HG02642 (cell line): ENCODE measurements at regions not wholly inside any gene's neighbourhood (a gene's known extent, or its start where the extent isn't known, plus 50 kb on each side); places are given as distances from the start of the nearest gene placed in this dataset.

Source experiments
- ATAC-seq: cut with Tn5 transposase; IDR thresholded peaks from one replicate; pipeline ENCODE4 v1.9.1; 2021; ENCODE audit warnings: mild to moderate bottlenecking; ENCODE audit not compliant: unreplicated experiment, poor library complexity

DNA sequence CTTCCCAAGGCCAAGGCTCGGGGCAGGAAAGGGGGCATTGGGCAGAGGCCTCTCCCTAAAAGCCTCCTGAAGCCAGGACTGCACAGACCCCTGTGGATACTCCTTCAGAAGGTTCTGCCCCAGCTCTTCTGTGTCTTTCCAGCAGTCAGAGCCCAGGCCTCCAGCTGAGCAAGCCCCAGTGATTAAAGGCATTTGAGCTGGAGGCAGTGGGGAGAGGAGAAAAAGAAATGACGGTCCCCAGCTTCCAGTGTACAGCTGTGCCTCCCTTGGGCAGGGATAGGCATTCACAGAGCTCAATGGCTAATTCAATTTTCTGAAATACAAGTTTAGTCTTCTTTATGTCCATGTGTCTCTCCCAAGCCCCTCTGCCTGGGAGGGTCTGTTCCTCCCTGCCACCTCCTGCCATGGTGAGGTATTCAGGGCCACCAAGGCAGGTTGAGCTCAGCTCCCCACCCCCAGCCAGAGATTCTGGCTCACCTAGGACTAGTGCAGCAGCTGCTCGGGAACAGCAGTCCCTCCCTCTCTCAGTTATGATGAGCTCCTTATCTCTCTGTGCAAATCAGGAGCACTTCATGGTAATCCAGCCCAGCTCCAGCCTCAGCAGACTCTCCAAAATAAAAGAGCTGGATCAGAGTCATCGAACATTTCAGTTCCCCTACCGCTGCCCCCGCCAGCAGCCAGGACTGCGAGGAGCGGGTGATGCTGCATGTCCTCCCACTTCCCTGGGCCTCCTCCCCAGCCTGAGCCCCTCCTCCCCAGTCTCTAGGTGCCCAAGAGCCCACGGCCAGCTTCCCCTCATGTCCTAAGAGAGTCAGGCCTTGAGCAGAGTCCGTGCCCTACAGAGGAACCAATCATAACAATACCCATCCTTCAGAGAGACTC is 208.4 kb upstream of the ZC3H12A start:
- ATAC-seq: no peak

DNA sequence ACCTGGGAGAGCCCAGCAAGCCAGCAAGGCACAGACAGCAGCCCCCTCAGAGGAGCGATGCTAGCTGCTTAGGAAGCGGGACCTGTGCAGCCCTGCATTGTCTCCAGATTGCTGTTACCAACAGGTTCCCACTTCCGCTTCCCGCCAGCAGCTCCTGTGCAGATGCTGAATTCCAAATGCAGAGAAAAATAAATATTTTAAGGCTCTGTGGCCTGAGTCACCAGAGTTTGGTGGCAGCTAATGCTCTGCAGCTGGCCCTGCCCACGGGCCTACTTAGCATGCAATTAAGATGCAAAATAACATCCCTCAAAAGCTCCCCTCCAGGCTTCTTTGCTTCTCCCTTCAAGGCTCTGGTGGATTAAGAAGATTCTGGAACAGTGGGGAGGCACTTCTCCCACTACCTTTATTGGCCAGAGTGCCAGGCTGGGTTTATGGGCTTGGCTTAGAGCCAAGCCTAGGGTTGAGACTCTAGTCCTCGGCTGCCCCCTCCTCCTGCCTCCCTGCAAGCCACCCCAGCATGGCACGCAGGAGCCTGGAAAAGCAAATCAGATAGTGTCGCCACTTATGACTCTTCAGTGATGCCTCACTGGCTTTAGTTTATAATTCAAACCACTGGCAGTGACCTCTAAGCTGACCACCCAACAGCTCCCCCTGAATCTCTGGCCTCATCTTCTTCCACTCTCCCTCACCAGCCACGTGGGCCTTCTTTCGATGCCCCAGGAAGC is 207.1 kb upstream of the ZC3H12A start:
- ATAC-seq: no peak

DNA sequence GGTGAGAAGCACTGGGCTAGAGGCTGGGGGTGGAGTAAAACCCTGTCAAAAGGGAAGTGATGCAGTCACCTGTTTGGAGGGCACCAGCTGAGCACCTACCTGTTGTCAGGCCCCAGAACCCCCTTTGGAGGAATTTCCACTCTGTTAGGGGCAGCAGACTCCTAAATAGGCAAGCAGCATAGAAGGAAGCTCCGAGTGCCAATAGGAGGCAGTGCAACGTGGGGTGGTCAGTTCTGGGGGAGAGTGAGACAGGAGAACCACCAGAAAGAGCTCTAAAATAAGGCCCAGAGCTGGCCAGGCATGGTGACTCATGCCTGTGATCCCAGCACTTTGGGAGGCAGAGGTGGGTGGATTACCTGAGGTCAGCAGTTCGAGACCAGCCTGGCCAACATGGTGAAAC is 203.7 kb upstream of the ZC3H12A start:
- no peak for ATAC-seq

DNA sequence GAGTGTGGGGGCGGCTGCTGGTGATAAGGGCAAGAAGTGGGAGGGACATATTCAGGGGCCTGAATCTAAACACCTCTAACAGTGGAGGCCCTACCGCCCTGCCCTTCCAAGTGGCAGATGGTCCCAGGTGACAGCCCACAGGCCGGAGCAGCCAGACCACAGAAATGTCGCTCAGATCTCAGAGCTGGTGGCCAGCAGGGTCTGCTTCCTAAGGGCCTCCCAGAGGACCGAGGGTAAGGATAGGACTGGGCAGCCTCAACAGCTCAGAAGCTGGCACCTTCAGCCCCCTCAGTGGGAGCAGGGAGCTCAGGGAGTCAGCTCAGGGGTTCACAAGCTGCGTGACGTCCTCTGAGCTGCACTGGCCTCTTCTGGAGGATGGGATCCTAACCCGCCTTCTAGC is 201.8 kb upstream of the ZC3H12A start:
- ATAC-seq: no peak

DNA sequence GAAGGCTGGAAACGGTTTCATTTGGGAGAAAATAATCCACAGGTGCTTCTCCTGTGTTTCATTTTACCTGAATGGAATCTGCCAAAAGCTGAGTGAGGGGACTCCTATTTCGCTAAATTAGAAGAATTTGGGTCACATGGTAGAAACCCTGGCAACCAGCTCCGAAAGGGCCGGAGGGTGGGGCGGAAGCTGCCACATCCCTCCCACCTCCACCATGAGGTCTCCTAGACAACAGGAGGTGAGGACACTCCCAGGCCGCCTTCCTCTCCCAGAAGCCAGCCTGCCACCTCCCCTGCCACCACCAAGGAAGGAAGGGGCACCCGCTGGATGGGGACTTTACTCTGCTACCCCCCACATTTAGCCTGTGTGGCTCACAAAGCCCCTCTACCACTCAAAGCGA is 199.9 kb upstream of the ZC3H12A start:
- ATAC-seq: no peak

DNA sequence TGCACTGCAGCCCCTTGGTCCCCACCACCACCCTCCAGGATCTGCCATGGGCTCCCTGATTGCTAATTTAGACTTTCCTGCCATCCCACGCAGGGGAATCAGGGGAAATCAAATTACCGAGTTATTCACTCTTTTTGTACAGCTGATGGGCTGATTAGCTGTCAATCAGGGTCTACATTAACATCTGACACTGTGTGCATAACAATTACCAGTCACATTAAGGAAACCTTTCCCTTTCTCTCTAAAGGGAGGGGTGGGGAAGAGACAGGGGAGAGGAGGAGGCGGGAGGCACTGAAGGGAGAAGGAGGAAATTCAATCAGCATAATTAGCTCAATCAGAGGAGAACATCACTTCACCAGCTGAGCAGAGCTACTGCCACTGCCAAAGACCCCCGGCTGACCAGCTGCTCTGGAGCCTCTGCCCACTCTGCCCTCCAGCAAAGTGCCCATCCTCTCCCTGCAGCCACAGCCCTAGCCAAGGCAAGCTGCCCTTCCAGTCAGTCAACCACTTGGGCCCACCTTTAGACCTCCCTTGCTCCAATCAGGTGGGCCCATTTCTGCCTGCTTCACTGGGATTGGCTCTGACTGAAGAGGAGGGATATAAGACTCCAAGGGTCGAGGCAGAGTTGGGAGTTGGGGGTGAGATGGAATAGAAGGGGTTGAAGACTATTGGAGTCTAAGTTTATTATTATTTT is 199.3 kb upstream of the ZC3H12A start:
- ATAC-seq: no peak

DNA sequence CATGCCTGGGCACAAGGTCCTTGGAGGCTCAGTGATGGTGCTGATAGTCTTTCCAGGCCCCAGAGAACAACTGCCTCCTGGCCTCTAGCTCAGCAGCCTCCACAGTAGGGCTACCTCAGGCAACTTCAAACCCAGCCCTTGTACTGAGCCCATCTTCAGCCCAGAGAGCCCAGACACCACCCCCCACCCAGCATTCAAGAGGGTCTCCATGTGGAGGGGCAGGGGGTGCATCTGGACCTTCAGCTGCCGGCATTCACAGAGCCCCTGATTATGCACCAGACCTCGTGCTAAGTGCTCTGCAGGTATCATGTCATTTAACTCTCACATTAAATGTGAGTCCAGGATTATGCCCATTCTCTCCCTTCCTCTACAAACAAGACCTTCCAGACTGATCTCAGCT is 197.0 kb upstream of the ZC3H12A start:
- ATAC-seq: no peak

DNA sequence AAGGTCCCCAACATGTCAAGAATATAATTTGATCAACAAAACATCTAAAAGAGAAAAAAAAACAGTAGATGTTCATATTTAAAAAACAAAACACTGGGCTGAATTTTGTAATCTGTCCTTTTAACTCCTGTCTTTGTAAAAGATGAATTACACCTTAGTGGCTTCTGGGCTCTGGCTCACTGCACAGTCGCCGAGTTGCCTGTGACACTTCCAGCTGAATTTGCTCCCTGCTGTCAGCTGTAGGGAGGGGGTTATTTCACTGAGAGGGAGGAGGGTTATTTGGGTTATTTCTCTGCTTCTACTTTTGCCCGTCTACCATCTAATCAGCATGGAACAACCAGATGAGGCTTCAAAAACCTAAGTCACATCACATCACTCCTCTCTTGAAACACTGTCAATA is 193.0 kb upstream of the ZC3H12A start:
- no peak for ATAC-seq

DNA sequence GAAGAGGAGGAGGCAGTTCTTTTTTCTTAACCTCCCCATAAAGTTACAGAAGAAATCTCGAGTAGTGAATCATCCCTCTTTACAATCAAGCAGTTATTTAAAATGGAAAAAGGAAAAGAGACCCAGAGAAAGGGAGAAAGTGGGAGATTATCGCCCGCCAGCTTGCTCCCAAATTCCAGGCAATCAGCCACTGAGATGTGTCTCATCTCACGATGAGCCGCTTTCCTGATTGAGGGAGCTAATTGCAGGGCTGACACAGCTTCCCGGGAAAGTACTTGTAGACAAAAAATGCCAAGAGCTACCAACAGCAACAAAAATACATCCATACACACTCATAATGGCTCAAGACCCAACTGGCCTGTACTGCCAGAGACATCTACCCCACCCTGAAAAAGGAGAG is 191.6 kb upstream of the ZC3H12A start:
- ATAC-seq: no peak

DNA sequence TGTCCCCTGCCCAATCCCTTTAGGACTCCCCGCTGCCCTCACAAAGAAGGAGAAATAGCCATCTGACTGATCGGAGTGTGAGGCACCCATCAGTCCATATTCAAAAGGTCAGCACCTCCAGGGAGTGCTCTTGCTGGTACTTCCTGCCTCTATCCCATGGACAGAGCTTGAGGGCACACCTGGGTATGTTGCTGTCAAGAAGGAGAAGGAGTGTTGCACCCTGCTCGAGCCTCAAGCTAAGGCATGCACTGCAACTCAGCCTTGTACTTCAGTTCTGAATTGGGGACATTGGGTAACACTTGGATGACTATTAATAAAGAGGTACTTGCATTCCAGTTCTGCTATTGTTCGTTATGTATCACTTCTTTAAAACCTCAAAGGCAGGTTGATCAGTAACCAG is 190.3 kb upstream of the ZC3H12A start:
- no peak for ATAC-seq

DNA sequence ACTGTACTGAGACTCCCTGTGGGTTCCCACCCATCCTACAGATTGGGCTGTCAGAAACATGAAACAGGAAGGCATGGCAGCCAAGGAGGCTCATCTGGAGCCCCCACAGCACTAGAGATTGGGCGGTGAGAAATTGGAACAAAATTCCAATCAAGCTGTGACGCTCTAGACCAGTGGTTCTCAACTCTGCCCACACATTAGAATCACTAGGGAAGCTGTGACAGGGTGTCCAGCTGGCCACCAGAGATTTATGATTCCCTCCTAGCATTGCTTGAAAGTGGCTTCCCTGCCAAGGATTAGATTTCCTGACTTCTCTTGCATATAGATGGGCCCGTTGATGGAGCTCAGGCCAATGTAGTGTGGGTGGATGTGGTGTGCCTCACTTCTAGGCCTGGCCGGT is 187.5 kb upstream of the ZC3H12A start:
- no peak for ATAC-seq

DNA sequence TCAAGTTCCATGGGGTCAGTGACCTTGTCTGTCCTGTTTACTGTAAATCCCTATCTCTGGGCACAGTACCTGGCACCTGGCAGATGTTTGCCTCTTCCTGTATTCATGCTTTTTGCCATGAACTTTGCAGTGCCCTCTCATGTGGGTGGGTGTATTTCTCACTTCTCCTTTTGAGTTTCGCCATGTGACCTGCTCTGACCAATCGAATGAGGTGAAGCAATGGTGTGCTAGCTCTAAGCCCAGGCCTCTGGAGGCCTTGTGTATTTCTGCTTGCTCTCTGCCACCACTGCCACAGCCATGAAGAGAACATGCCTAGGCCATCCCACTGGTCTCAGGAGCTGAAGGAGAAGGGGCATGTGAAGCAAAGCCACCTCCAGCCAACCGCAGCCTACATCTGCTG is 185.5 kb upstream of the ZC3H12A start:
- peak; percentile 96 for ATAC-seq

DNA sequence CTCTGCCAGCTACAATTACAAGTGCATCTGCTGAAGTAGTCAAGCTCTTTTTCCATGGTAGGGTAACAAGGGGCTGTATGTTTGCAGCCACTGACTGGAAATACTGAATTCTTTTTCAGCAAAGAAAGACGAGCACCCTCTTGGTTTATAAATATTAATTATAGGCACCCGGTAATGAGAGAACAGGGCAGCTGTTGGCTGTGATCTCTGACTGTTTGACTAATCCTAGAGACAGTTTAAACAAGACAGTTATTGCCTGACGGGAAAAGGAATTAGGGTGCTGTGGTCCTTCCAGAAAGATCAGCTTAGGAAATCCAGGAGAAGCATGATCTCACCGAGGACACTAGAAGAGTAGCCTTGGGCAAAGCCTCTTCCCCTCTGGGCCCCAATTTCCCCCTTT is 183.7 kb upstream of the ZC3H12A start:
- no peak for ATAC-seq

DNA sequence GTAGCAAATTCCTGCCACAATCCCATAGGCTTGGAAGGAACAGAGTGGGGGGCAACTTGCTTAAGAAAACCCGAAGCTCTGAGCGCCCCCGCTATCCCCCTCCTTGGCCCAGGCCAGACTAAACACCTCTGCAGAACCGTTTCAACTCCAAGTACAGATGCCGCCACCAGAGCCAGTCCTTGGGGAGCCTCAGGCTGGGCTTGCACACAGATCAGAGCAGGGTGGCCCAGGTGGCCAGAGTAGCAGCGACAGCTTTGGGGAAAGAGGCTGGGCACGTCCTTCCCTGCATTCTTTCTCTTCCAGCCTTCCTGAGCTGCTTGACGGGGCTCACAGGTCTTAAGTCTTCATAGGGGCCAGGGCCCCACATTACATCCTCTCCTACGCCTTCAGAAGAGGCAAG is 181.6 kb upstream of the ZC3H12A start:
- ATAC-seq: no peak

DNA sequence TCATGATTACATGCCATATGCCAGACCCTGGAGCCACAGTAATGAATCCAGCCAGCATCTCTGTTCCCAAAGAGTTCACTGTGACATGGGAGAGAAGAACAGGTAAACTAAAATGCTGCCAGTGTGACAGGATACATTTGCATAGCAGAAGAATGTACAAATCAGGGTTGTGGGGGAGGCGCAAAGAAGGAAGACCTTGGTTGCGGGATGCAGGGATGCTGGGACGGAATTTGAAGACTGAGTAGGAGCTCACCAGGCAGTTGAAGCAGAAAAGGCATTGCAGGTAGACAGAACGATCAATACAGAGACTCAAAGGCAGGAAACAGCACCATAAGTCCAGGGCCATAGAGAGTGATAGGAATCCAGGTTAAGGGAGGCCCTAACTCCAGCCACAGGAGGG is 180.3 kb upstream of the ZC3H12A start:
- no peak for ATAC-seq

DNA sequence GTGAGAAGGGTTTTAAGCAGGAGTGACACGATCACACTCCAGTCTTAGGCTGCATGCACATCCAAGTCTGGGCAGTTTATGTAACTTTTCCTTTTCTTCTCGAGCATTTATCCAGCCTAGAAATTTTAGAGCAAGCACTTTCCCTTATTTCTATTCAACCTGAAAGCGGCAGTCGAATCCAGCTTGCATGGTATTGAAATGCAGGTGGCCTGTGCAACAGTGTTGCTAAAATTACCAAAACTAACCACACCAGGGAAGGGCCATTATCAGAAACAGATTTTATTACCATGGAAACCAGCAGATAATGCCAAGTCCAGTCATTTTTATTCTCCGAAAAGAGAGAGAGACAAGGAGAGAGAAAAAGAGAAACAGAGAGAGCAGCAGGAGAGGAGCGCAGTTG is 179.9 kb upstream of the ZC3H12A start:
- no peak for ATAC-seq

DNA sequence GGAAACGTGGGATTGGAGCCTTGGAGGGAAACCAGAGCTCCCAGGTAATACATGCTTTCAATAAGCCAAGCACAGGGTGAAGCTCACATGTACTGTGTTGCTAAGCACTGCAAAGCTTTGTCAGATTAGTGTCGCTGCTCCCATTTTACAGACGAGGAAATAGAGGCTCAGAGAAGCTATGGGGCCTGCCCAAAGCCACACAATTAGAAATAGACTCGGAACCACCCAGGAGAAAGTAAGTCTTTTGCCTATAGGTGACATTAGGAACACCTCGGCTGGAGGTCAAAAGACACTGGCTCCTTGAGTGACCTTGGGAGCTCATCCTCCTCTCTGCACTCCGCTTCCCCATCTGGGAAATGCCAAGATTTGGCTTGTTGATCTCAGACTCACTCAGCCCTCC is 175.6 kb upstream of the ZC3H12A start:
- no peak for ATAC-seq

DNA sequence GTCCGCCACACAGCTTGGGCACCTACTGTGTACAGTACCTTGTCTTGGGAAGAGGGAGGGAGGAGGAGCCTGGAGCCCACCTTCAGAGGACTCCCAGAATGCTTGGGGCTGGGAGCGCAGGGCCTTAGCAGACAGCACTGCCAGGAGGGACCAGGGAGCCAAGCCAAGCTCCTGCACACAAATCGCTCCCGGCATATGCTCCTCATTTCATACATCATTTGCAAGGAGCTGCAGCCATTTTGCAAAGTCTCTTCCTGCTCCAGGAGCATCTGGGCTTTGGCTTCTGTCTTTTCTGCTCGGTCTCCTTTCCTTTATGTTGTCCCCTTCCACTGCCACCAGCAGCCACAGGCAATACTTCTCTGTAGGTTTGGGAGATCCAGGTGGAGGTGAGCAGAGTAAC is 175.2 kb upstream of the ZC3H12A start:
- ATAC-seq: no peak

DNA sequence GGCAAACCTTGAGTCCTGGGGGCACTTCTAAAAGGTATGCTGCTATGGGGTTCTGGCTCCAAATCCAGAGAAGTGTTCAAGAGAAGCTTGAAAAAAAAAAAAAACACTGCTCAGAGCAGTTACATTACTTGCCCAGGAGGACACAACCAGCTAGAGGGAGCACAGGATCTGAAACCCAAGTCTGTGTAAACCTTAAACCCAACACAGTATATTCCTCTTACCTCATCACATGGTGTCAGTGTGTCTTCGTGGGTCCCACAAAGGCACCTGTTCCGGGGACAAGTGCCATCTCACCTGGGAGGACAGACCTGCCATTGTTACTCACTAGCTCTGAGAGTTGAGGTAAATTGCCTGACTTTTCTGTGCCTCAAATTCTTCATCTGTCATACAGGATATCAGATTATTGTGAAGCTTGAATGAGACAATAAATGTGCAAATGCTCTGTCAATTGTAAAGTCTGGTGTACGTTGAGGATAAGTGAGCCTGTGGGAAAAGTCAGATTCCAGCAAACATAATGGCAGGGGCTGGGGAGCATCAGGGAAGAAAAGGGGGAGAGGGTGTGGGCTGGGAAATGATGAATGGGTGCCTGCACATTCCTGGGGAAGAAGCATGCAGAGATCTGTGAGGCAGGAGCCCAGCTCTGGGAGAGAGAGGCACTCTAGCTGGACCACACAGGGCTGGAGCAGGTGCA is 170.4 kb upstream of the ZC3H12A start:
- ATAC-seq: no peak

DNA sequence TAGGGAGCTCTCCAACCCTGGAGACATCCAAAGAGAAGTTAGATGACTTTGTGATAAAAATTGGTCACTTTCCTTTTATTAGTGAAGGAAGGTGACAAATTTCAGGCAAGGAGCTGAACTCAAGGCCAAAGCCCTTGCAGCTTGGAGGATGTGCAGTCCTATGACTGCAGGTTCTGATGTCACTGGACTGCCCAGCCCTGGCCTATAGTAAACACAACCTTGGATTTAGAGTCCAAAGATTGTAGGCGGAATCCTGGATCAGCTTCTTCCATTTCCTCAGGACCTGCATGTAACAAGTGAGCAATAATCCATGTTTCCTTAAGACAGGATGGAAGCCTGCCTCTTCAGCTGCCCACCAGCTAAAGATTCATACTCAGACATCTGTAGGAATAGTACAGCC is 169.3 kb upstream of the ZC3H12A start:
- no peak for ATAC-seq

DNA sequence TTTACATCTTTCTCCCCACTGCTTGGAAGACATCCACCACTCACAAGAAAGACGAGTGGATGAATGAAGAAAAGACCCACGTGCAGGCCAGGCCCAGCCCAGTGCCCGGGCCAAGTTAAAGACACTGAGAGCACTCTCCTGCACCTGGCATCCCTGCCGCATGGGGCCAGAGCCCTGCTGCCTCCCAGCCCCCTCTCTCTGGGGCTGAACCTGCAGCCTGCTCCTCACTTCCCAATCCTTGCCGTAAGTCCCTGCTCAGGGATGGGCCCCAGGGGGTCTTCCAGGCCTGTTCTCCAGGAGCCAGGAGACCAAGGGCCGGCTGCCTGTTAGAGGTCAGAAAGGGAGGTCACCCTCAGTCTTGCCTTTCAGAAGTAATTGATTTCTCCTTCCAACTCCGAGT is 168.5 kb upstream of the ZC3H12A start:
- no peak for ATAC-seq
